Breast epithelium (tissue), 4 donors: ENCODE measurements at regions not wholly inside any gene's neighbourhood (a gene's known extent, or its start where the extent isn't known, plus 50 kb on each side); places are given as distances from the start of the nearest gene placed in this dataset.

Experiments used
- DNase-seq, 2 donors: peaks; one replicate each; pipeline ENCODE4 v3.0.0-alpha.2; 2019; ENCODE audit warnings: low spot score in 2 of 2
- H3K27ac ChIP-seq, 2 donors: fragments of 200-600 bp; sonication (generic) in 1 of 2; one replicate each; pipeline ENCODE4 v1.5.1; 2016 to 2019; ENCODE audit warnings: mild to moderate bottlenecking in 1 of 2
- H3K27me3 ChIP-seq, 2 donors: fragments of 200-600 bp; sonication (generic) in 1 of 2; one replicate each; pipeline versions ENCODE4 v1.5.1 to v1.6.0; 2017 to 2019; ENCODE audit warnings: control low read depth in 1 of 2, mild to moderate bottlenecking in 1 of 2
- H3K36me3 ChIP-seq: fragments of 200-600 bp; one replicate; pipeline ENCODE4 v1.5.1; 2019
- H3K4me1 ChIP-seq, 2 donors: fragments of 200-600 bp; sonication (generic); one replicate each; pipeline ENCODE4 v1.5.1; 2016 to 2019; ENCODE audit warnings: control low read depth in 1 of 2
- H3K4me3 ChIP-seq, 3 donors: fragments of 200-600 bp; sonication (generic); 1 replicate in 2 of 3; 2 replicates in 1 of 3; pipeline ENCODE4 v1.5.1; 2016 to 2019; ENCODE audit warnings: mild to moderate bottlenecking in 3 of 3, moderate library complexity in 2 of 3
- H3K9me3 ChIP-seq, 2 donors: fragments of 200-600 bp; sonication (generic) in 1 of 2; one replicate each; pipeline ENCODE4 v1.5.1; 2016 to 2019; ENCODE audit warnings: control low read depth in 1 of 2
- CTCF ChIP-seq, 3 donors: fragments of 450-650 bp; IDR thresholded peaks; one replicate each; pipeline ENCODE4 v1.5.1; 2016 to 2017; ENCODE audit warnings: antibody characterized with exemption in 3 of 3, mild to moderate bottlenecking in 3 of 3, moderate library complexity in 3 of 3
- POLR2A ChIP-seq: fragments of 450-650 bp; IDR thresholded peaks from one replicate; pipeline ENCODE4 v1.6.1; 2016; ENCODE audit warnings: antibody characterized with exemption, mild to moderate bottlenecking, moderate library complexity
- POLR2AphosphoS5 ChIP-seq, 3 donors: sonication (generic); formaldehyde crosslinking; IDR thresholded peaks; one replicate each; pipeline ENCODE4 v1.6.1; 2017; ENCODE audit warnings: antibody characterized with exemption in 3 of 3
- intact Hi-C: fragments of 100-400 bp; cut with DNase I; formaldehyde crosslinking; loops from one replicate; pipeline ENCODE4 v1.15.1; 2023; ENCODE audit warnings: low total_unique reads

GRCh38 chr1:181173761-181174447 is 85.4 kb downstream of the IER5 start:
- intact Hi-C loops: no loop called here
- no peak for DNase-seq
- no peak for TF ChIP-seq CTCF (IDR thresholded peaks at IDR 0.05)
- TF ChIP-seq POLR2A: no peak
- no peak for TF ChIP-seq POLR2AphosphoS5 (IDR thresholded peaks at IDR 0.05)
- no peak overlapping the region for H3K4me3 ChIP-seq
- no peak overlapping the region for H3K27ac ChIP-seq
- H3K36me3 ChIP-seq: no peaks in the 10 kb centered on the region
- H3K27me3 ChIP-seq: no peaks in the 10 kb centered on the region
- no peaks in the 10 kb centered on the region for H3K9me3 ChIP-seq
- no peaks in the 10 kb centered on the region for H3K4me1 ChIP-seq

DNA sequence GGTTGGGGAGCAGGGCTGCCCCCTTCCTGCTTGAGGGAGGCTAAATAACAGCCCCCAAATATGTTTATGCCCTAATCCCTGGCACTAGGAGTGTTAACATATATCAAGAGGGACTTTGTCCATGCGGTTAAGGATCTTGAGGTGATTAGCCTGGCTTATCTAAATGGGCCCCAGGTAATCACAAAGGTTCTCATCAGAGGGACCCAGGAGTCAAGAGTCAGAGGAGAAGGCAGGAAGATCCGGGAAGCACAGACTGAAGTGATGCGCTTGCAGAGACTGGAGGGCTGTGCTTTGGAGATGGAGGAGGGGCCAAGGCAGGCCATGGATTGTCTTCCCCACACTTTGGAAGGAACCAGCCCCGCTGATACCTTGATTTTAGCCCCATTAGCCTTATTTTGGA is 86.4 kb downstream of the IER5 start:
- intact Hi-C loops: no loop called here
- no peak for DNase-seq
- Histone ChIP-seq H3K4me1 (no peaks in the 10 kb centered on the region), H3K27ac (no peak overlapping the region), H3K36me3 (no peaks in the 10 kb centered on the region), H3K27me3 (no peaks in the 10 kb centered on the region), H3K9me3 (no peaks in the 10 kb centered on the region), H3K4me3 (no peak overlapping the region)
- TF ChIP-seq CTCF (IDR thresholded peaks at IDR 0.05) (no peak), POLR2AphosphoS5 (IDR thresholded peaks at IDR 0.05) (no peak), POLR2A (no peak)

DNA sequence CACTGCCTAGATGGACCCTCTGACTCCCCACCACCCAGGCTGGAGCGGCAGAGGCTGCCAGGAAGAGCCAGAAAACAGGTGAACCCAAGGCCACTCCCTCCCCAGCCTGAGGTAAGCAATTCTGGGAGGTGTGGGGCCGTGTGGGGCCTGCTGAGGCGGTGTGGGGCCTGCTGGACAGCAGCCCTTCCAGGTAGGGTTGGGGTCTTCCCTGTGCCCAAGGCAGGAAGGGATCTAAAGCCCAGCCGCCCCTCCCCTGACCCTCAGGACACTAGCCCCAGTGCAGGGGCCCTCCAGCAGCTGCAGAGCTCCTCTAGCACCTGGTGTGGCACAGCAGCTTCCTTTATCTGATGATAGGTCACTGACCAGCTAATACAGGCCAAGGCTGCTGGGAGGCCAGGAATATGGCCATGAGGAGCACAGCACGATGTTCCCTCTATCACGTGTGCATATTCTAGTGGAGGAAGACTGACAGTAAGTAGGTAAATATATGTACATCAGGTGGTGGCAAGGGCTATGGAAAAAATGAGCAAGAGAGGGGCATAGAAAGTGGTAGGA is 86.9 kb downstream of the IER5 start:
- Histone ChIP-seq H3K27me3 (no peaks in the 10 kb centered on the region), H3K36me3 (no peaks in the 10 kb centered on the region), H3K9me3 (no peaks in the 10 kb centered on the region), H3K27ac (no peak overlapping the region), H3K4me1 (no peaks in the 10 kb centered on the region), H3K4me3 (no peak overlapping the region)
- no peak for DNase-seq
- no peak for TF ChIP-seq POLR2A
- no peak for TF ChIP-seq CTCF (IDR thresholded peaks at IDR 0.05)
- intact Hi-C loops: no loop called here

GRCh38 chr1:181175955-181176354 is 87.5 kb downstream of the IER5 start:
- intact Hi-C loops: no loop called here
- Histone ChIP-seq H3K27ac (no peak overlapping the region), H3K36me3 (no peaks in the 10 kb centered on the region), H3K4me3 (no peak overlapping the region), H3K27me3 (no peaks in the 10 kb centered on the region), H3K4me1 (no peaks in the 10 kb centered on the region), H3K9me3 (no peaks in the 10 kb centered on the region)
- no peak for TF ChIP-seq CTCF (IDR thresholded peaks at IDR 0.05)
- no peak for TF ChIP-seq POLR2A
- no peak for TF ChIP-seq POLR2AphosphoS5 (IDR thresholded peaks at IDR 0.05)
- DNase-seq: no peak

DNA sequence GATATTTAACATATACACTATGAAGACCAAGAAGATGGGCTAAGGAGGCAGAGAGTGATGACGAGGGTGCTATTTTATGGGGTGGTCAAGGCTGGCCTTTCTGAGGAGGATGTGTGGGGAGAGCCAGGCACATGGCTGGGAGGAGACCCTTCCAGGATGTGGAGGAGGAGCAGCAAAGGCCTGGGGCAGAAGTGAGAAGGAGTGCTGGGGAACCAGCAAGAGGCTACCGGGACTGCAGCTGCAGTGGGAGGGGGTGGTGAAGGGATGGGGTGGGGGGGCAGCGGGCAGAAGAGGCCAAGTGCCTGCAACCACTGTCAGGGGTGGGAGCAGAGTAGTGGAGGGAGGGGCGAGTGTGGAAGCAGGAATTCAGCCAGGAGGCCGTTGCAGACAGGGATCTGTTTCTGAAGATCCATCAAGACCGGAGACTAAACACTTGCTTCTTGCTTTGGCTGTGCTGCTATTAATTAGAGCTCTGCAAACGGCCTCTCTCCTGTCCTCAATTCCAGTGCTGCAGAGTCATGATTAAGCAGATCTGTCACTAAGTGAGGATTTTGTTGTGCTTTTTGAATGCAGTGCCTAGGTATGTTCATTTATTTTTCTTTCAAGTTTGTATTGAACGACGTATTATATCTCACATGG is 89.9 kb downstream of the IER5 start:
- TF ChIP-seq CTCF (IDR thresholded peaks at IDR 0.05) (no peak), POLR2AphosphoS5 (IDR thresholded peaks at IDR 0.05) (no peak), POLR2A (no peak)
- no peaks in the 10 kb centered on the region for H3K9me3 ChIP-seq
- DNase-seq: no peak
- H3K4me1 ChIP-seq: no peaks in the 10 kb centered on the region
- H3K27me3 ChIP-seq: no peaks in the 10 kb centered on the region
- no peaks in the 10 kb centered on the region for H3K36me3 ChIP-seq
- no peak overlapping the region for H3K27ac ChIP-seq
- intact Hi-C loops: no loop called here
- H3K4me3 ChIP-seq: no peak overlapping the region
